ENCODE measurements at regions not wholly inside any gene's neighbourhood (a gene's known extent, or its start where the extent isn't known, plus 50 kb on each side); places are given as distances from the start of the nearest gene placed in this dataset.

DNA sequence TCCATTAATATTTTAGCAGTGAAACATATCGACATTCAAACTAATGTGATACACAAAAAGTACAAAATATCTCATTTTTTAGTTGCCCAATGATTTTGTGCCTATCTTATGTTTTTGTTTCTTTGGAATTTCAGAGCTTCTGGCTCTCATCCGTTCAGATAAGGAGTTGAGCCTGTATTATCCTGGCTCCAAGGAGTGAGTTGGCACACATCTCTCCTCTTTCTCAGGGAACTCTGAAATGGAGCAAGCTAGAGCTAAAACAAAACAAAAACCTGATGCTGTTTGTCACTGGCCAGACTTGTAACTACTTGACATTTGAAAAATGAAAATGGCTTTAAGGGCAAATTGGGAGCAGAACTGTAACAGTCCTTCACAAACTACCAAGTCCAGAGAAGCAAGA lies 131.3 kb upstream of the SLC28A3 start:
- FAIRE-seq = no peak
- TF ChIP-seq, protein P1, sequence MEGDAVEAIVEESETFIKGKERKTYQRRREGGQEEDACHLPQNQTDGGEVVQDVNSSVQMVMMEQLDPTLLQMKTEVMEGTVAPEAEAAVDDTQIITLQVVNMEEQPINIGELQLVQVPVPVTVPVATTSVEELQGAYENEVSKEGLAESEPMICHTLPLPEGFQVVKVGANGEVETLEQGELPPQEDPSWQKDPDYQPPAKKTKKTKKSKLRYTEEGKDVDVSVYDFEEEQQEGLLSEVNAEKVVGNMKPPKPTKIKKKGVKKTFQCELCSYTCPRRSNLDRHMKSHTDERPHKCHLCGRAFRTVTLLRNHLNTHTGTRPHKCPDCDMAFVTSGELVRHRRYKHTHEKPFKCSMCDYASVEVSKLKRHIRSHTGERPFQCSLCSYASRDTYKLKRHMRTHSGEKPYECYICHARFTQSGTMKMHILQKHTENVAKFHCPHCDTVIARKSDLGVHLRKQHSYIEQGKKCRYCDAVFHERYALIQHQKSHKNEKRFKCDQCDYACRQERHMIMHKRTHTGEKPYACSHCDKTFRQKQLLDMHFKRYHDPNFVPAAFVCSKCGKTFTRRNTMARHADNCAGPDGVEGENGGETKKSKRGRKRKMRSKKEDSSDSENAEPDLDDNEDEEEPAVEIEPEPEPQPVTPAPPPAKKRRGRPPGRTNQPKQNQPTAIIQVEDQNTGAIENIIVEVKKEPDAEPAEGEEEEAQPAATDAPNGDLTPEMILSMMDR (IDR thresholded peaks at IDR 0.05; ENCODE audit: insufficient read depth, missing control alignments) = no peak
- DNase-seq (ENCODE audit: insufficient read length, low spot score) = no peak

DNA sequence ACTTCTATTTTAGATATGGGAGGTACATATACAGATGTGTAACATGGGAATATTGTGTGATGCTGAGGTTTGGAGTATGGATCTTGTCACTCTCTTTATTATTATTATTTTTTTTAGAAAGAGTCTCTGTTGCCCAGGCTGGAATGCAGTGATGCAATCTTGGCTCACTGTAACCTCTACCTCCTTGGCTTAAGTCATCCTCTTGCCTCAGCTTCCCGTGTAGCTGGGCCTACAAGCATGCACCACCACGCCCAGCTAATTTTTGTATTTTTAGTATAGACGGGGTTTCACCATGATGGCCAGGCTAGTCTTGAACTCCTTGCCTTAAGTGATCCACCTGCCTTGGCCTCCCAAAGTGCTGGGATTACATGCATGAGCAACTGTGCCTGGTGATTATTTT lies 138.4 kb upstream of the SLC28A3 start:
- no peak for DNase-seq (ENCODE audit: insufficient read length, low spot score)

DNA sequence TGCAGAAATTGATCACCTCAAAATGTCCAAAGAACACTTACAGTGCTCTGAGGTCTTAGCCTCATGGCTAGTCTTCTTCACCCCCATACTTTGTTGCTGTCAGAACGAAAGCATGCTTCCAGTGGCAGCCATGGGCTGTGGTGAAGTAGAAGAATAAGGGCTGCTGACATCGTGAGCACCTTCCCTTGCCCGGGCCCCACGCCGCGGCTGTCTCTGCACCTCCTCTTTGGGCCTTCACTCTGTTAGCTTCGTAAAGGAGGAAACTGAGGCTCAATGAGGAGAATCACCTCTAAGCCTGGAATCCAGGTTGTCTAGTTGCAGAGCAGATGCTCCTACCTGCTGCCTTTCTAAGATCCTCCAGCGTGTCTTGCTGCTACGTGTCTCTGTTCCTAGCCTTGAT lies 139.5 kb upstream of the SLC28A3 start:
- no peak for FAIRE-seq
- TF ChIP-seq, protein P1 (IDR thresholded peaks at IDR 0.05; ENCODE audit: insufficient read depth, missing control alignments) = no peak
- DNase-seq (ENCODE audit: insufficient read length, low spot score) = no peak

More for the DNA sequence above, 138.4 kb upstream of the SLC28A3 start:
- FAIRE-seq = no peak
- TF ChIP-seq, protein P1 (IDR thresholded peaks at IDR 0.05; ENCODE audit: insufficient read depth, missing control alignments) = no peak

DNA sequence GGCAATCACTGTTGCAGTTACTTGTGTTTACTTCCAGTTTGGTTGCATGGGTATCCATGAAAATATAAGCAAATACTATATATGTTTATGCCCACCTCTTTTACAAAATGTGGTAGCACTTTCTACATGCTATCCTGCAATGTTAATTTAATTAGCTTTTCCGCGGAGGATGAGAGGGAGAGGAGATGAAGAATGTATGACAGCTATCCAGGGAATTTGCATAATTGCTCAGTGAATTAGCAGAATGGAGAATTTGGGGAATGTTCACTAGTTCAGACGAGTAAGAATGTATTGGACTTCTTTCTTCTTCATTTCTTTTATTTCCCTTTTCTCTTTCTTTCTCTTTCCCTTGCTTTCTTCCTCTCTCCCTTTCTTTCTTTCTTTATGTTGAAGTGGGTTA lies 140.7 kb upstream of the SLC28A3 start:
- no peak for FAIRE-seq
- DNase-seq (ENCODE audit: insufficient read length, low spot score) = no peak
- TF ChIP-seq, protein P1 (IDR thresholded peaks at IDR 0.05; ENCODE audit: insufficient read depth, missing control alignments) = no peak

DNA sequence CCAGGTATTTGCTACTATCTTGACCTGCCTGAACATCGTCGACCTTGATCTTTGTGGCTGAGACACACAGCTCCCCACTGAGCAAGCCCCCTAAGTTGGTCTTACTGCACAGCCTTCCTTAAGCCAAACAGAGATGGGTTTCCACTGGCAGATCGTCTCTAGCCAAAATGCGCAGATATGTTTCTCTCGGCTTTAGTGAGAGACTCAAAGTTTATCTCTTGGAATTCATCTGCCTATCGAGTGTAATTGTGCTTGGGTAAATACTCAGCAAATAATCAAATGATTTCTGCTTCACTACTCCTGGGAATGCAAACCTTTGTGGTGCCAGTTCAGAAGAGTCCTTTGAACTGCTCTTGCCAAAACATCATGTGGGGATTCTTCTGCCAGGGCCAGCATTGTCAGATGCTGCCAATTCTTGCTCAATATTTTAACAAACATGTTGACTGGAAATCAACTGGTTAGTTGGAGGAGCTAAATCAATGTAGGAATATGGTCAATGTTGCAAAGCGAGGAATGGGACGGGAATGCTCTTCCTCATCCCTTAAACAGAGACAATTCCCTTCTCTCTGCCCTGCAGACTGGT lies 141.2 kb upstream of the SLC28A3 start:
- FAIRE-seq (no peak), DNase-seq (ENCODE audit: insufficient read length, low spot score) (no peak)
- TF ChIP-seq, protein P1 (IDR thresholded peaks at IDR 0.05; ENCODE audit: insufficient read depth, missing control alignments) = no peak

DNA sequence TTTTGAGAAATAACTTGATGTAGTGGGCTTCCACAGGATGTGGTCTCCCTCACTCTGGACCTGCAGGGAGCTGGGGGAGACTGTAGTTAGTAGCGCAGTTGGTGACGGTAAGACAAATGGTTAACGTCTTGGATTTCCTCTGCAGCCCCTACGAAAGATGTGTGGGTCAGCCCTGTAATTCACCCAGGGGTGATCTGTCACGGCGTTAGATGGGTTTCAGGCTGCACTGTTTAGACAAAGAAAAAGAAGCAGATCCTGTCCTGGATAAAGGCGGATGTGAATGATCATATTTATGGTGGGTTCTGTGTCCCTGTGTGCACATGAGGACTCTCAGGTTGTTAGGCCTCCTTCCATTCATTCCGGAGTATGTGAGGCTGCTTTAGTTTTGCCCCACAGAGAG lies 142.0 kb upstream of the SLC28A3 start:
- TF ChIP-seq, protein P1 (IDR thresholded peaks at IDR 0.05; ENCODE audit: insufficient read depth, missing control alignments) = no peak
- FAIRE-seq = no peak
- DNase-seq (ENCODE audit: insufficient read length, low spot score) = no peak

DNA sequence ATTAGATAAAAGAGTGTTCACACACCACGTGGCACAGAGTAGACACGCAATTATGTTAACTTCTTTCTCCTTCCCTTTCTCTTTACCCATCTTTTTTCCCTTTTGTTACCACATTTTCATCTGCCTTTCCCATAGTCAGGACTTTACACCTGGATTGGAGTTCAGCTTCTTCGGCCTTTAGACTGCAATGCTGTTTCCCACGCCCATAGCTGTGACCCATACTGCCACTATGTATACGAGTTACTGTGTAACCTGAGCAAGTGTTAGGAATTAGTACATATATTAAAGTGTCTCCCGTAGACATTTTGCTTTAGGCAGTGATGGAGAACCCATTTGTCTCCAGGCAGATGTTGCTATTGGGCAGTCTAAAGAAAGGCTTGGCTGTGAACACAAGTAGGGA lies 143.6 kb upstream of the SLC28A3 start:
- no peak for FAIRE-seq
- TF ChIP-seq, protein P1 (IDR thresholded peaks at IDR 0.05; ENCODE audit: insufficient read depth, missing control alignments) = no peak
- DNase-seq (ENCODE audit: insufficient read length, low spot score) = no peak
